HepG2 (cell line): ENCODE measurements at regions not wholly inside any gene's neighbourhood (a gene's known extent, or its start where the extent isn't known, plus 50 kb on each side); places are given as distances from the start of the nearest gene placed in this dataset.

Experiments used
- CREB3 ChIP-seq: sonication (generic); formaldehyde crosslinking; IDR thresholded peaks from 2 replicates; pipeline ENCODE4 v1.5.0; 2020; ENCODE audit warnings: missing genetic modification reagents
- HNRNPLL ChIP-seq: fragments of 200-400 bp; formaldehyde crosslinking; IDR thresholded peaks from 2 replicates; pipeline ENCODE4 v1.6.1; 2017; ENCODE audit warnings: mild to moderate bottlenecking, low read depth, low read length; ENCODE audit not compliant: poor library complexity, severe bottlenecking
- ISL2 ChIP-seq: sonication (generic); formaldehyde crosslinking; IDR thresholded peaks from 2 replicates; pipeline ENCODE4 v1.5.0; 2020; ENCODE audit warnings: missing genetic modification reagents
- KAT8 ChIP-seq: IDR thresholded peaks from 2 replicates; pipeline ENCODE4 v1.6.1; 2016; ENCODE audit warnings: missing genetic modification reagents, missing compliant biosample characterization
- KIAA2018 ChIP-seq: sonication (generic); formaldehyde crosslinking; IDR thresholded peaks from 2 replicates; pipeline ENCODE4 v1.5.0; 2020; ENCODE audit warnings: mild to moderate bottlenecking, missing genetic modification reagents, borderline replicate concordance
- POGZ ChIP-seq: sonication (generic); formaldehyde crosslinking; IDR thresholded peaks from 2 replicates; pipeline ENCODE4 v1.4.0; 2020; ENCODE audit warnings: mild to moderate bottlenecking, missing genetic modification reagents
- RARA ChIP-seq: IDR thresholded peaks from 2 replicates; pipeline ENCODE4 v1.6.1; 2016; ENCODE audit warnings: missing genetic modification reagents, missing compliant biosample characterization
- TBX2 ChIP-seq: sonication (generic); formaldehyde crosslinking; IDR thresholded peaks from 2 replicates; pipeline ENCODE4 v1.5.0; 2020; ENCODE audit warnings: missing genetic modification reagents, mild to moderate bottlenecking, borderline replicate concordance
- TFE3 ChIP-seq: IDR thresholded peaks from 2 replicates; pipeline ENCODE4 v1.6.1; 2016
- TSC22D2 ChIP-seq: sonication (generic); formaldehyde crosslinking; IDR thresholded peaks from 2 replicates; pipeline ENCODE4 v1.5.1; 2020; ENCODE audit warnings: missing genetic modification reagents, mild to moderate bottlenecking, borderline replicate concordance
- ZKSCAN5 ChIP-seq: sonication (generic); formaldehyde crosslinking; IDR thresholded peaks from 2 replicates; pipeline ENCODE4 v1.5.1; 2020; ENCODE audit warnings: mild to moderate bottlenecking, missing genetic modification reagents
- ZNF547 ChIP-seq: sonication (generic); formaldehyde crosslinking; IDR thresholded peaks from 2 replicates; pipeline ENCODE4 v1.5.1; 2020; ENCODE audit warnings: mild to moderate bottlenecking, missing genetic modification reagents
- ZNF564 ChIP-seq: sonication (generic); formaldehyde crosslinking; IDR thresholded peaks from 2 replicates; pipeline ENCODE4 v1.8.1; 2023; ENCODE audit warnings: mild to moderate bottlenecking, missing genetic modification reagents
- ZNF883 ChIP-seq: sonication (generic); formaldehyde crosslinking; IDR thresholded peaks from 2 replicates; pipeline ENCODE4 v1.5.1; 2020; ENCODE audit warnings: mild to moderate bottlenecking, missing genetic modification reagents; ENCODE audit errors: not compliant biosample characterization
- TF ChIP-seq, protein P1 (sequence below): sonication (generic); formaldehyde crosslinking; IDR thresholded peaks from 2 replicates; pipeline ENCODE4 v1.4.0; 2020; ENCODE audit warnings: missing genetic modification reagents
- TF ChIP-seq, protein P2 (sequence below): sonication (generic); formaldehyde crosslinking; IDR thresholded peaks from 2 replicates; pipeline ENCODE4 v1.4.0; 2020; ENCODE audit warnings: mild to moderate bottlenecking, low read depth, missing genetic modification reagents

DNA sequence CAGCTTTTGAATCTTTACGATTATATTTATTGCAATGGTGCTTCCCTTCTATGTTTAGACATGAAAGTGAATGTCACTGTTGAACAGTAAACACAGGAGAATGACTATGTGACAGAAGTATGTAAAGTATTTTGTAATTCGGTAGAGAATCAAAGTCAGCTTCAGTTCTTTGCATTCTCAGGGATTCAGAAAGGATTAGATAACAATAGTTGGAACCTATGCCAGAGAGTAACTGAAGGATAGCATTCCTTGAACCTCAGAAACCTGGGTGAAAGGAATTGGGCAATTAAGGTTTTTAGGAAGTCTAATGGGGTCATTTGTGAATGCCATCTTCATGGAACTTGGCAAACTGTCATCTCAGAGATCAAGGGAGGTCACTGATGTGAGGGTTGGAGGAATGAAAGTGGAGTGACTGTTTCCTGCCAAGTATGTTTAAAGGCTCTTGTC, 305.3 kb upstream of the DDHD1 start (continued):
- TF ChIP-seq KIAA2018 (CRISPR knock-in tag) (no peak), RARA (CRISPR knock-in tag) (peak; percentile 93), ZNF564 (CRISPR knock-in tag) (no peak), TSC22D2 (CRISPR knock-in tag) (no peak), CREB3 (no peak), ZNF547 (CRISPR knock-in tag) (no peak), ISL2 (peak; percentile 91), HNRNPLL (no peak), KAT8 (peak; percentile 43; the same call in 1 of the 2 replicates), ZNF883 (CRISPR knock-in tag) (no peak), POGZ (no peak), ZKSCAN5 (CRISPR knock-in tag) (no peak), TBX2 (peak; percentile 43; the same call in 1 of the 2 replicates), TFE3 (peak; percentile 34; the same call in 1 of the 2 replicates)
- TF ChIP-seq, protein P1, sequence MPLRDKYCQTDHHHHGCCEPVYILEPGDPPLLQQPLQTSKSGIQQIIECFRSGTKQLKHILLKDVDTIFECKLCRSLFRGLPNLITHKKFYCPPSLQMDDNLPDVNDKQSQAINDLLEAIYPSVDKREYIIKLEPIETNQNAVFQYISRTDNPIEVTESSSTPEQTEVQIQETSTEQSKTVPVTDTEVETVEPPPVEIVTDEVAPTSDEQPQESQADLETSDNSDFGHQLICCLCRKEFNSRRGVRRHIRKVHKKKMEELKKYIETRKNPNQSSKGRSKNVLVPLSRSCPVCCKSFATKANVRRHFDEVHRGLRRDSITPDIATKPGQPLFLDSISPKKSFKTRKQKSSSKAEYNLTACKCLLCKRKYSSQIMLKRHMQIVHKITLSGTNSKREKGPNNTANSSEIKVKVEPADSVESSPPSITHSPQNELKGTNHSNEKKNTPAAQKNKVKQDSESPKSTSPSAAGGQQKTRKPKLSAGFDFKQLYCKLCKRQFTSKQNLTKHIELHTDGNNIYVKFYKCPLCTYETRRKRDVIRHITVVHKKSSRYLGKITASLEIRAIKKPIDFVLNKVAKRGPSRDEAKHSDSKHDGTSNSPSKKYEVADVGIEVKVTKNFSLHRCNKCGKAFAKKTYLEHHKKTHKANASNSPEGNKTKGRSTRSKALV (CRISPR knock-in tag) = no peak
- TF ChIP-seq, protein P2, sequence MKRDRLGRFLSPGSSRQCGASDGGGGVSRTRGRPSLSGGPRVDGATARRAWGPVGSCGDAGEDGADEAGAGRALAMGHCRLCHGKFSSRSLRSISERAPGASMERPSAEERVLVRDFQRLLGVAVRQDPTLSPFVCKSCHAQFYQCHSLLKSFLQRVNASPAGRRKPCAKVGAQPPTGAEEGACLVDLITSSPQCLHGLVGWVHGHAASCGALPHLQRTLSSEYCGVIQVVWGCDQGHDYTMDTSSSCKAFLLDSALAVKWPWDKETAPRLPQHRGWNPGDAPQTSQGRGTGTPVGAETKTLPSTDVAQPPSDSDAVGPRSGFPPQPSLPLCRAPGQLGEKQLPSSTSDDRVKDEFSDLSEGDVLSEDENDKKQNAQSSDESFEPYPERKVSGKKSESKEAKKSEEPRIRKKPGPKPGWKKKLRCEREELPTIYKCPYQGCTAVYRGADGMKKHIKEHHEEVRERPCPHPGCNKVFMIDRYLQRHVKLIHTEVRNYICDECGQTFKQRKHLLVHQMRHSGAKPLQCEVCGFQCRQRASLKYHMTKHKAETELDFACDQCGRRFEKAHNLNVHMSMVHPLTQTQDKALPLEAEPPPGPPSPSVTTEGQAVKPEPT = no peak
